HFFc6 (cell line): ENCODE measurements at regions not wholly inside any gene's neighbourhood (a gene's known extent, or its start where the extent isn't known, plus 50 kb on each side); places are given as distances from the start of the nearest gene placed in this dataset.
"Not testable (repeated sequence)": the region's sequence is repeated elsewhere in the genome, so short reads cannot be mapped to it uniquely, and the experiment has no call there.

ENCODE experiments used
- DNase-seq: peaks from one replicate; pipeline ENCODE4 v3.0.0-alpha.2; 2018
- H3K27ac Mint-ChIP-seq: 2 replicates; pipeline ENCODE4 v1.8.0; 2020; ENCODE audit warnings: mild to moderate bottlenecking, mixed read lengths
- H3K27me3 Mint-ChIP-seq: 2 replicates; pipeline ENCODE4 v1.8.0; 2021; ENCODE audit warnings: mild to moderate bottlenecking, moderate library complexity, mixed read lengths; ENCODE audit not compliant: insufficient read depth
- H3K36me3 Mint-ChIP-seq: 2 replicates; pipeline ENCODE4 v1.8.0; 2021; ENCODE audit warnings: low read depth, mixed read lengths
- H3K4me1 Mint-ChIP-seq: 2 replicates; pipeline ENCODE4 v1.8.0; 2020; ENCODE audit warnings: low read depth, mixed read lengths
- H3K4me3 Mint-ChIP-seq: 2 replicates; pipeline ENCODE4 v1.8.0; 2020; ENCODE audit warnings: mild to moderate bottlenecking, moderate library complexity, mixed read lengths
- H3K9me3 Mint-ChIP-seq: 2 replicates; pipeline ENCODE4 v1.8.0; 2020; ENCODE audit warnings: mild to moderate bottlenecking, mixed read lengths
- CTCF ChIP-seq: fragments of 200-600 bp; sonication (generic); IDR thresholded peaks from 2 replicates; pipeline ENCODE4 v1.5.0; 2021; ENCODE audit warnings: antibody characterized with exemption, mild to moderate bottlenecking

- no peak for TF ChIP-seq CTCF
- DNase-seq: peak; percentile 82
- H3K27ac Mint-ChIP-seq: peak overlapping the region; percentile 78
Observed at GRCh38 chr5:111829701-111830100, 72.7 kb upstream of the NREP start.

GRCh38 chr5:111826064-111826463 lies 69.1 kb upstream of the NREP start:
- H3K36me3 Mint-ChIP-seq: peaks cover 9% of the 10 kb centered on the region
- DNase-seq: no peak
- H3K4me1 Mint-ChIP-seq: peaks cover 22% of the 10 kb centered on the region
- no peak for TF ChIP-seq CTCF
- H3K4me3 Mint-ChIP-seq: no peak overlapping the region
- no peaks in the 10 kb centered on the region for H3K27me3 Mint-ChIP-seq
- H3K9me3 Mint-ChIP-seq: no peaks in the 10 kb centered on the region
- H3K27ac Mint-ChIP-seq: no peak overlapping the region

More at GRCh38 chr5:111829701-111830100, 72.7 kb upstream of the NREP start:
- Mint-ChIP-seq H3K4me1 (peaks cover 22% of the 10 kb centered on the region), H3K36me3 (peaks cover 14% of the 10 kb centered on the region), H3K9me3 (no peaks in the 10 kb centered on the region), H3K4me3 (no peak overlapping the region), H3K27me3 (no peaks in the 10 kb centered on the region)

GRCh38 chr5:111820072-111820471 lies 63.1 kb upstream of the NREP start:
- Mint-ChIP-seq H3K4me1 (peaks cover 5% of the 10 kb centered on the region; the same call in 1 of the 2 replicates), H3K27ac (no peak overlapping the region), H3K36me3 (peaks cover 11% of the 10 kb centered on the region; the same call in 1 of the 2 replicates), H3K4me3 (no peak overlapping the region), H3K9me3 (peaks cover 5% of the 10 kb centered on the region), H3K27me3 (no peaks in the 10 kb centered on the region; the same call in 1 of the 2 replicates)
- no peak for DNase-seq
- TF ChIP-seq CTCF: peak; percentile 15; the same call in 1 of the 2 replicates

- H3K4me1 Mint-ChIP-seq, H3K4me3 Mint-ChIP-seq, DNase-seq, H3K27ac Mint-ChIP-seq, H3K9me3 Mint-ChIP-seq, H3K27me3 Mint-ChIP-seq: not testable (repeated sequence)
- H3K36me3 Mint-ChIP-seq: peaks cover 11% of the 10 kb centered on the region; the same call in 1 of the 2 replicates
Observed at GRCh38 chr5:111819028-111819427, 62.0 kb upstream of the NREP start.

- Mint-ChIP-seq H3K27ac (no peak overlapping the region), H3K27me3 (no peaks in the 10 kb centered on the region; the same call in 1 of the 2 replicates), H3K4me1 (peaks cover 13% of the 10 kb centered on the region), H3K36me3 (no peaks in the 10 kb centered on the region), H3K9me3 (no peaks in the 10 kb centered on the region), H3K4me3 (no peak overlapping the region)
- TF ChIP-seq CTCF: no peak
- no peak for DNase-seq
Observed at GRCh38 chr5:111813537-111813936, 56.5 kb upstream of the NREP start.

- no peak for DNase-seq
- no peaks in the 10 kb centered on the region for H3K9me3 Mint-ChIP-seq
Observed at GRCh38 chr5:111810112-111810511, 53.1 kb upstream of the NREP start.

More at GRCh38 chr5:111810112-111810511, 53.1 kb upstream of the NREP start:
- no peak for TF ChIP-seq CTCF
- Mint-ChIP-seq H3K4me3 (no peak overlapping the region), H3K27ac (no peak overlapping the region), H3K27me3 (no peaks in the 10 kb centered on the region), H3K36me3 (no peaks in the 10 kb centered on the region), H3K4me1 (peaks cover 10% of the 10 kb centered on the region)
